B cell (primary cell): ENCODE measurements at regions not wholly inside any gene's neighbourhood (a gene's known extent, or its start where the extent isn't known, plus 50 kb on each side); places are given as distances from the start of the nearest gene placed in this dataset.

ENCODE experiments used
- EZH2 ChIP-seq: IDR thresholded peaks from 2 replicates; pipeline ENCODE4 v1.6.1; 2012; ENCODE audit warnings: borderline replicate concordance, low read depth, mild to moderate bottlenecking, moderate library complexity, low read length; ENCODE audit not compliant: insufficient read depth, poor library complexity, severe bottlenecking
- TF ChIP-seq, protein P1 (sequence below): fragments of 200-600 bp; IDR thresholded peaks from one replicate; pipeline ENCODE4 v1.8.0; 2022; ENCODE audit warnings: antibody characterized with exemption, mild to moderate bottlenecking

DNA sequence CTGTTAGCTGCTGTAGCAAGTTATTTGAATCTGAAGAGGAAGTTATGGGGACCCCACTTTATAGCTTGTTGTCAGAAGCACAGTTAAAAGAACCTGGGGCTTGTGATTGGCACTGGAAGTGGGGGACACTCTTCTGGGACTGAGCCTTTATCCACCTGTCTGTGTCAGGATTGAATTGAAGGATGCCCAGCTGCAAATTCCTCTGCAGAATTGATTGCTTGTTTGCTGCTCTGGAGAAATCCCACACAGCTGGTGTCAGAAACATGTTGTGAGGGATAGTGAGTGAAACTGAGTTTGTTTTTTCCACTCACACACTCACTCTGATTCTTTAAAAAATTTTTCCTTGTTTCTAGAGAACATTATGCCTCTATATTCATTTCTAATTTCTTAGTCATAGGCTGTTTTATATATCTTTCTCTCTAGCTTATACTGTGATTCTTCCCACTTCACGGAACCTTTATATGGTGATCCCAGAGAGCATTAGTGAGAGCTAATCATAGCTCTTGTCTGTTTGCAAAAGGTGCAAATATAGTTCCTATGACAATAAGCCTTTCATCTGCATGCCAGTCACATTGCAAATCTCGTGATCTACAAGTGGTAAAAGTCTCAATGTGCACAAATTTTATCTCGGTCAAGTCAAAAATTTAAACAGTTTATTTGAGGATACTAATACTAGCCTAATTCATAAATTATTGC, 188.5 kb upstream of the EDIL3 start:
- TF ChIP-seq EZH2 = no peak
- TF ChIP-seq, protein P1, sequence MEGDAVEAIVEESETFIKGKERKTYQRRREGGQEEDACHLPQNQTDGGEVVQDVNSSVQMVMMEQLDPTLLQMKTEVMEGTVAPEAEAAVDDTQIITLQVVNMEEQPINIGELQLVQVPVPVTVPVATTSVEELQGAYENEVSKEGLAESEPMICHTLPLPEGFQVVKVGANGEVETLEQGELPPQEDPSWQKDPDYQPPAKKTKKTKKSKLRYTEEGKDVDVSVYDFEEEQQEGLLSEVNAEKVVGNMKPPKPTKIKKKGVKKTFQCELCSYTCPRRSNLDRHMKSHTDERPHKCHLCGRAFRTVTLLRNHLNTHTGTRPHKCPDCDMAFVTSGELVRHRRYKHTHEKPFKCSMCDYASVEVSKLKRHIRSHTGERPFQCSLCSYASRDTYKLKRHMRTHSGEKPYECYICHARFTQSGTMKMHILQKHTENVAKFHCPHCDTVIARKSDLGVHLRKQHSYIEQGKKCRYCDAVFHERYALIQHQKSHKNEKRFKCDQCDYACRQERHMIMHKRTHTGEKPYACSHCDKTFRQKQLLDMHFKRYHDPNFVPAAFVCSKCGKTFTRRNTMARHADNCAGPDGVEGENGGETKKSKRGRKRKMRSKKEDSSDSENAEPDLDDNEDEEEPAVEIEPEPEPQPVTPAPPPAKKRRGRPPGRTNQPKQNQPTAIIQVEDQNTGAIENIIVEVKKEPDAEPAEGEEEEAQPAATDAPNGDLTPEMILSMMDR = no peak
